ENCODE measurements at regions not wholly inside any gene's neighbourhood (a gene's known extent, or its start where the extent isn't known, plus 50 kb on each side); places are given as distances from the start of the nearest gene placed in this dataset.
A peak's percentile ranks its signal among the peaks of the same experiment; 100 is the strongest.
"Not testable (repeated sequence)": the region's sequence is repeated elsewhere in the genome, so short reads cannot be mapped to it uniquely, and the experiment has no call there.

- H3K79me2 ChIP-seq (ENCODE audit: control insufficient read depth, insufficient read depth, low read length) = no peaks in the 10 kb centered on the region
- no peak overlapping the region for H3K27ac ChIP-seq (ENCODE audit: low read depth, low read length)
- no peak overlapping the region for H2BK15ac ChIP-seq (replicated peaks; ENCODE audit: low read depth)
- no peak overlapping the region for H3K9ac ChIP-seq (ENCODE audit: low read length)
- no peak overlapping the region for H2BK120ac ChIP-seq (ENCODE audit: low read depth, low read length)
- H3K4ac ChIP-seq (ENCODE audit: low read depth, low read length) = no peak overlapping the region
- no peak overlapping the region for H4K5ac ChIP-seq (ENCODE audit: low read length)
- H3K56ac ChIP-seq (ENCODE audit: low read length) = no peak overlapping the region
- H3K4me1 ChIP-seq (ENCODE audit: control insufficient read depth, low read depth, low read length) = peaks cover 29% of the 10 kb centered on the region
- no peaks in the 10 kb centered on the region for H3K79me1 ChIP-seq (ENCODE audit: low read length)
- no peak overlapping the region for H4K8ac ChIP-seq (ENCODE audit: low read depth, low read length)
- H3K4me3 ChIP-seq (ENCODE audit: low read length) = no peak overlapping the region
- H3K23ac ChIP-seq (ENCODE audit: low read length) = no peak overlapping the region
- no peaks in the 10 kb centered on the region for H3K36me3 ChIP-seq (ENCODE audit: control insufficient read depth, insufficient read depth, low read length)
- no peak overlapping the region for H2AK5ac ChIP-seq (ENCODE audit: low read length)
- peak overlapping the region; percentile 70 for H3K18ac ChIP-seq (ENCODE audit: low read length)
- no peak overlapping the region for H2BK5ac ChIP-seq (ENCODE audit: low read length)
- DNase-seq = peak; percentile 89
- WGBS (ENCODE audit: extremely low coverage, insufficient coverage, low lambda C conversion rate) = no CpG with 5 or more reads among the region's 3 CpGs
- no peak overlapping the region for H3K4me2 ChIP-seq (ENCODE audit: low read length)
- no peaks in the 10 kb centered on the region for H3K27me3 ChIP-seq (ENCODE audit: insufficient read depth, low read length, poor library complexity)
Observed at GRCh38 chr18:45342166-45342565, 273.1 kb upstream of the SLC14A2 start.

GRCh38 chr18:45342653-45343052 lies 272.6 kb upstream of the SLC14A2 start:
- no peak overlapping the region for H3K4me3 ChIP-seq (ENCODE audit: low read length)

GRCh38 chr18:45343365-45343764 lies 271.9 kb upstream of the SLC14A2 start:
- H2BK5ac ChIP-seq (ENCODE audit: low read length) = peak overlapping the region; percentile 11
- H3K4me3 ChIP-seq (ENCODE audit: low read length) = no peak overlapping the region
- no peak overlapping the region for H3K27ac ChIP-seq (ENCODE audit: low read depth, low read length)
- H2BK15ac ChIP-seq (replicated peaks; ENCODE audit: low read depth) = no peak overlapping the region
- H3K4ac ChIP-seq (ENCODE audit: low read depth, low read length) = no peak overlapping the region
- no peak overlapping the region for H3K18ac ChIP-seq (ENCODE audit: low read length)
- peak overlapping the region; percentile 6 for H2BK120ac ChIP-seq (ENCODE audit: low read depth, low read length)
- no peak overlapping the region for H4K5ac ChIP-seq (ENCODE audit: low read length)
- DNase-seq = peak; percentile 56
- WGBS (ENCODE audit: extremely low coverage, insufficient coverage, low lambda C conversion rate) = no CpG with 5 or more reads among the region's 5 CpGs
- no peaks in the 10 kb centered on the region for H3K36me3 ChIP-seq (ENCODE audit: control insufficient read depth, insufficient read depth, low read length)
- no peak overlapping the region for H3K4me2 ChIP-seq (ENCODE audit: low read length)
- no peaks in the 10 kb centered on the region for H3K79me1 ChIP-seq (ENCODE audit: low read length)
- no peak overlapping the region for H4K8ac ChIP-seq (ENCODE audit: low read depth, low read length)
- H3K56ac ChIP-seq (ENCODE audit: low read length) = peak overlapping the region; percentile 4
- peaks cover 28% of the 10 kb centered on the region for H3K4me1 ChIP-seq (ENCODE audit: control insufficient read depth, low read depth, low read length)
- H3K27me3 ChIP-seq (ENCODE audit: insufficient read depth, low read length, poor library complexity) = no peaks in the 10 kb centered on the region
- H2AK5ac ChIP-seq (ENCODE audit: low read length) = no peak overlapping the region
- no peak overlapping the region for H3K23ac ChIP-seq (ENCODE audit: low read length)
- no peaks in the 10 kb centered on the region for H3K79me2 ChIP-seq (ENCODE audit: control insufficient read depth, insufficient read depth, low read length)
- no peak overlapping the region for H3K9ac ChIP-seq (ENCODE audit: low read length)

More at GRCh38 chr18:45342653-45343052, 272.6 kb upstream of the SLC14A2 start:
- H3K23ac ChIP-seq (ENCODE audit: low read length) = no peak overlapping the region
- no peak overlapping the region for H3K4me2 ChIP-seq (ENCODE audit: low read length)
- no peaks in the 10 kb centered on the region for H3K79me2 ChIP-seq (ENCODE audit: control insufficient read depth, insufficient read depth, low read length)
- H3K27me3 ChIP-seq (ENCODE audit: insufficient read depth, low read length, poor library complexity) = no peaks in the 10 kb centered on the region
- no peaks in the 10 kb centered on the region for H3K36me3 ChIP-seq (ENCODE audit: control insufficient read depth, insufficient read depth, low read length)
- no peak overlapping the region for H3K56ac ChIP-seq (ENCODE audit: low read length)
- H3K4ac ChIP-seq (ENCODE audit: low read depth, low read length) = no peak overlapping the region
- H3K18ac ChIP-seq (ENCODE audit: low read length) = peak overlapping the region; percentile 70
- peak overlapping the region; percentile 15 for H2BK120ac ChIP-seq (ENCODE audit: low read depth, low read length)
- H2AK5ac ChIP-seq (ENCODE audit: low read length) = no peak overlapping the region
- H3K9ac ChIP-seq (ENCODE audit: low read length) = no peak overlapping the region
- H3K27ac ChIP-seq (ENCODE audit: low read depth, low read length) = no peak overlapping the region
- peaks cover 28% of the 10 kb centered on the region for H3K4me1 ChIP-seq (ENCODE audit: control insufficient read depth, low read depth, low read length)
- H3K79me1 ChIP-seq (ENCODE audit: low read length) = no peaks in the 10 kb centered on the region
- H4K8ac ChIP-seq (ENCODE audit: low read depth, low read length) = no peak overlapping the region
- H4K5ac ChIP-seq (ENCODE audit: low read length) = no peak overlapping the region
- DNase-seq = no peak
- peak overlapping the region; percentile 1 for H2BK5ac ChIP-seq (ENCODE audit: low read length)
- WGBS (ENCODE audit: extremely low coverage, insufficient coverage, low lambda C conversion rate) = no CpG with 5 or more reads among the region's 3 CpGs
- peak overlapping the region; percentile 64 for H2BK15ac ChIP-seq (replicated peaks; ENCODE audit: low read depth)

GRCh38 chr18:45344680-45345079 lies 270.6 kb upstream of the SLC14A2 start:
- H2BK5ac ChIP-seq (ENCODE audit: low read length); H3K18ac ChIP-seq (ENCODE audit: low read length); H2BK120ac ChIP-seq (ENCODE audit: low read depth, low read length); H4K8ac ChIP-seq (ENCODE audit: low read depth, low read length); DNase-seq; H2BK15ac ChIP-seq (replicated peaks; ENCODE audit: low read depth); H3K27me3 ChIP-seq (ENCODE audit: insufficient read depth, low read length, poor library complexity); H3K4me3 ChIP-seq (ENCODE audit: low read length); H3K79me1 ChIP-seq (ENCODE audit: low read length); H4K5ac ChIP-seq (ENCODE audit: low read length); H2AK5ac ChIP-seq (ENCODE audit: low read length); H3K9ac ChIP-seq (ENCODE audit: low read length); H3K23ac ChIP-seq (ENCODE audit: low read length); H3K36me3 ChIP-seq (ENCODE audit: control insufficient read depth, insufficient read depth, low read length); H3K27ac ChIP-seq (ENCODE audit: low read depth, low read length); H3K4me2 ChIP-seq (ENCODE audit: low read length); H3K79me2 ChIP-seq (ENCODE audit: control insufficient read depth, insufficient read depth, low read length); H3K4ac ChIP-seq (ENCODE audit: low read depth, low read length); H3K56ac ChIP-seq (ENCODE audit: low read length): not testable (repeated sequence)
- WGBS (ENCODE audit: extremely low coverage, insufficient coverage, low lambda C conversion rate) = no CpG with 5 or more reads among the region's 6 CpGs
- H3K4me1 ChIP-seq (ENCODE audit: control insufficient read depth, low read depth, low read length) = peaks cover 25% of the 10 kb centered on the region

GRCh38 chr18:45349019-45349418 lies 266.3 kb upstream of the SLC14A2 start:
- Histone ChIP-seq H3K23ac (ENCODE audit: low read length) (no peak overlapping the region), H3K27ac (ENCODE audit: low read depth, low read length) (no peak overlapping the region), H3K18ac (ENCODE audit: low read length) (no peak overlapping the region), H2BK120ac (ENCODE audit: low read depth, low read length) (no peak overlapping the region), H3K9ac (ENCODE audit: low read length) (no peak overlapping the region), H2BK5ac (ENCODE audit: low read length) (no peak overlapping the region), H4K8ac (ENCODE audit: low read depth, low read length) (no peak overlapping the region), H3K4me2 (ENCODE audit: low read length) (no peak overlapping the region), H3K79me1 (ENCODE audit: low read length) (no peaks in the 10 kb centered on the region), H3K4me1 (ENCODE audit: control insufficient read depth, low read depth, low read length) (no peaks in the 10 kb centered on the region), H3K36me3 (ENCODE audit: control insufficient read depth, insufficient read depth, low read length) (no peaks in the 10 kb centered on the region), H3K56ac (ENCODE audit: low read length) (no peak overlapping the region), H3K4me3 (ENCODE audit: low read length) (no peak overlapping the region), H3K4ac (ENCODE audit: low read depth, low read length) (no peak overlapping the region), H2BK15ac (replicated peaks; ENCODE audit: low read depth) (no peak overlapping the region), H4K5ac (ENCODE audit: low read length) (no peak overlapping the region), H2AK5ac (ENCODE audit: low read length) (no peak overlapping the region), H3K27me3 (ENCODE audit: insufficient read depth, low read length, poor library complexity) (no peaks in the 10 kb centered on the region), H3K79me2 (ENCODE audit: control insufficient read depth, insufficient read depth, low read length) (no peaks in the 10 kb centered on the region)
- WGBS (ENCODE audit: extremely low coverage, insufficient coverage, low lambda C conversion rate) = no CpG with 5 or more reads among the region's 4 CpGs
- DNase-seq = no peak

GRCh38 chr18:45349467-45349866 lies 265.8 kb upstream of the SLC14A2 start:
- H2BK120ac ChIP-seq (ENCODE audit: low read depth, low read length) = no peak overlapping the region

More at GRCh38 chr18:45349467-45349866, 265.8 kb upstream of the SLC14A2 start:
- Histone ChIP-seq H2BK15ac (replicated peaks; ENCODE audit: low read depth) (no peak overlapping the region), H3K9ac (ENCODE audit: low read length) (no peak overlapping the region), H3K23ac (ENCODE audit: low read length) (no peak overlapping the region), H3K27ac (ENCODE audit: low read depth, low read length) (no peak overlapping the region), H3K4ac (ENCODE audit: low read depth, low read length) (no peak overlapping the region), H3K4me3 (ENCODE audit: low read length) (no peak overlapping the region), H3K4me1 (ENCODE audit: control insufficient read depth, low read depth, low read length) (no peaks in the 10 kb centered on the region), H3K36me3 (ENCODE audit: control insufficient read depth, insufficient read depth, low read length) (no peaks in the 10 kb centered on the region), H4K5ac (ENCODE audit: low read length) (no peak overlapping the region), H3K79me2 (ENCODE audit: control insufficient read depth, insufficient read depth, low read length) (no peaks in the 10 kb centered on the region), H3K56ac (ENCODE audit: low read length) (no peak overlapping the region), H4K8ac (ENCODE audit: low read depth, low read length) (no peak overlapping the region), H2AK5ac (ENCODE audit: low read length) (no peak overlapping the region), H3K4me2 (ENCODE audit: low read length) (no peak overlapping the region), H2BK5ac (ENCODE audit: low read length) (no peak overlapping the region), H3K79me1 (ENCODE audit: low read length) (no peaks in the 10 kb centered on the region), H3K18ac (ENCODE audit: low read length) (no peak overlapping the region), H3K27me3 (ENCODE audit: insufficient read depth, low read length, poor library complexity) (no peaks in the 10 kb centered on the region)
- DNase-seq = no peak
- WGBS (ENCODE audit: extremely low coverage, insufficient coverage, low lambda C conversion rate) = no CpG with 5 or more reads among the region's 2 CpGs
